ENCODE measurements at regions not wholly inside any gene's neighbourhood (a gene's known extent, or its start where the extent isn't known, plus 50 kb on each side); places are given as distances from the start of the nearest gene placed in this dataset.

- no peak overlapping the region for H3K4me3 ChIP-seq (ENCODE audit: low read length in 2 of 2)
- no peak overlapping the region for H4K8ac ChIP-seq (ENCODE audit: low read depth, low read length)
- no peaks in the 10 kb centered on the region for H3K36me3 ChIP-seq (replicated peaks in 1 of 2; ENCODE audit: control insufficient read depth in 2 of 2, insufficient read depth in 2 of 2, low read length in 2 of 2)
- H3K27me3 ChIP-seq (ENCODE audit: control insufficient read depth in 3 of 3, insufficient read depth in 3 of 3, low read depth in 1 of 3, low read length in 3 of 3) = peaks cover 0 to 11% (median 1%) of the 10 kb centered on the region in 3 experiments
- DNase-seq (ENCODE audit: low spot score) = no peak
- no peak overlapping the region for H4K91ac ChIP-seq (ENCODE audit: low read depth, low read length, poor library complexity)
- H2AFZ ChIP-seq (ENCODE audit: low read length) = no peak overlapping the region
- no peak overlapping the region for H2BK5ac ChIP-seq (ENCODE audit: low read length)
- H3K23ac ChIP-seq (ENCODE audit: low read depth, low read length, poor library complexity) = no peak overlapping the region
- H2BK120ac ChIP-seq (ENCODE audit: low read depth, low read length) = no peak overlapping the region
- no peak overlapping the region for H3K18ac ChIP-seq (ENCODE audit: low read length)
- no peak overlapping the region for H3K9ac ChIP-seq (ENCODE audit: low read depth, low read length, poor library complexity)
- H2AK5ac ChIP-seq (ENCODE audit: low read depth, low read length) = no peak overlapping the region
- H3K4ac ChIP-seq (ENCODE audit: low read length) = no peak overlapping the region
- no CpG with 5 or more reads among the region's 10 CpGs for WGBS, 2 donors (ENCODE audit: extremely low coverage in 2 of 2, insufficient read length in 2 of 2, insufficient replicate concordance in 1 of 2)
- no peak overlapping the region for H2BK15ac ChIP-seq (ENCODE audit: low read length)
- H3K4me1 ChIP-seq (ENCODE audit: control insufficient read depth in 2 of 2, insufficient read depth in 1 of 2, low read depth in 1 of 2, low read length in 2 of 2) = no peaks in the 10 kb centered on the region
- H3K79me1 ChIP-seq (ENCODE audit: low read depth, low read length) = no peaks in the 10 kb centered on the region
- no peak overlapping the region for H3K4me2 ChIP-seq (ENCODE audit: insufficient read depth, low read length, poor library complexity, severe bottlenecking)
- H3K27ac ChIP-seq (replicated peaks; ENCODE audit: low read length) = no peak overlapping the region
- no peak overlapping the region for H2BK12ac ChIP-seq (ENCODE audit: low read length)
- H3K9me3 ChIP-seq (replicated peaks in 1 of 2; ENCODE audit: control insufficient read depth in 2 of 2, insufficient read depth in 1 of 2, low read depth in 1 of 2, low read length in 2 of 2) = no peaks in the 10 kb centered on the region
- no peak overlapping the region for H3K14ac ChIP-seq (ENCODE audit: low read length)
Measured at GRCh38 chr11:46216019-46216764, 61.3 kb upstream of the CREB3L1 start.

- H4K91ac ChIP-seq (ENCODE audit: low read depth, low read length, poor library complexity) = no peak overlapping the region
- H3K14ac ChIP-seq (ENCODE audit: low read length) = no peak overlapping the region
- H4K8ac ChIP-seq (ENCODE audit: low read depth, low read length) = no peak overlapping the region
- no peaks in the 10 kb centered on the region for H3K79me1 ChIP-seq (ENCODE audit: low read depth, low read length)
- H2BK15ac ChIP-seq (ENCODE audit: low read length) = no peak overlapping the region
- no peak overlapping the region for H3K9ac ChIP-seq (ENCODE audit: low read depth, low read length, poor library complexity)
- H2AK5ac ChIP-seq (ENCODE audit: low read depth, low read length) = no peak overlapping the region
- H2BK12ac ChIP-seq (ENCODE audit: low read length) = no peak overlapping the region
- H3K27ac ChIP-seq (replicated peaks; ENCODE audit: low read length) = no peak overlapping the region
- WGBS, 2 donors (ENCODE audit: extremely low coverage in 2 of 2, insufficient read length in 2 of 2, insufficient replicate concordance in 1 of 2) = no CpG with 5 or more reads among the region's 10 CpGs
- H3K4me1 ChIP-seq (ENCODE audit: control insufficient read depth in 2 of 2, insufficient read depth in 1 of 2, low read depth in 1 of 2, low read length in 2 of 2) = no peaks in the 10 kb centered on the region
- H3K9me3 ChIP-seq (replicated peaks in 1 of 2; ENCODE audit: control insufficient read depth in 2 of 2, insufficient read depth in 1 of 2, low read depth in 1 of 2, low read length in 2 of 2) = no peaks in the 10 kb centered on the region
- no peak overlapping the region for H2AFZ ChIP-seq (ENCODE audit: low read length)
- no peaks in the 10 kb centered on the region for H3K36me3 ChIP-seq (replicated peaks in 1 of 2; ENCODE audit: control insufficient read depth in 2 of 2, insufficient read depth in 2 of 2, low read length in 2 of 2)
- peaks cover 0 to 11% (median 1%) of the 10 kb centered on the region in 3 experiments for H3K27me3 ChIP-seq (ENCODE audit: control insufficient read depth in 3 of 3, insufficient read depth in 3 of 3, low read depth in 1 of 3, low read length in 3 of 3)
- no peak overlapping the region for H3K4me2 ChIP-seq (ENCODE audit: insufficient read depth, low read length, poor library complexity, severe bottlenecking)
- no peak overlapping the region for H2BK5ac ChIP-seq (ENCODE audit: low read length)
- H3K4me3 ChIP-seq (ENCODE audit: low read length in 2 of 2) = no peak overlapping the region
- H3K23ac ChIP-seq (ENCODE audit: low read depth, low read length, poor library complexity) = no peak overlapping the region
- no peak for DNase-seq (ENCODE audit: low spot score)
- H3K4ac ChIP-seq (ENCODE audit: low read length) = no peak overlapping the region
- H2BK120ac ChIP-seq (ENCODE audit: low read depth, low read length) = no peak overlapping the region
- no peak overlapping the region for H3K18ac ChIP-seq (ENCODE audit: low read length)
Measured at GRCh38 chr11:46215208-46215931, 62.1 kb upstream of the CREB3L1 start.

- peaks cover 0 to 5% of the 10 kb centered on the region in 2 donors for H3K4me1 ChIP-seq (ENCODE audit: control insufficient read depth in 2 of 2, insufficient read depth in 1 of 2, low read depth in 1 of 2, low read length in 2 of 2)
- H2BK120ac ChIP-seq (ENCODE audit: low read depth, low read length) = no peak overlapping the region
- no peak overlapping the region for H3K4me3 ChIP-seq (ENCODE audit: low read length in 2 of 2)
- H3K23ac ChIP-seq (ENCODE audit: low read depth, low read length, poor library complexity) = no peak overlapping the region
- no peak overlapping the region for H2BK15ac ChIP-seq (ENCODE audit: low read length)
- no peak overlapping the region for H3K9ac ChIP-seq (ENCODE audit: low read depth, low read length, poor library complexity)
- no peak overlapping the region for H2AK5ac ChIP-seq (ENCODE audit: low read depth, low read length)
- H2BK5ac ChIP-seq (ENCODE audit: low read length) = no peak overlapping the region
- no peak overlapping the region for H3K14ac ChIP-seq (ENCODE audit: low read length)
- H3K9me3 ChIP-seq (replicated peaks in 1 of 2; ENCODE audit: control insufficient read depth in 2 of 2, insufficient read depth in 1 of 2, low read depth in 1 of 2, low read length in 2 of 2) = no peaks in the 10 kb centered on the region
- no peak overlapping the region for H3K4me2 ChIP-seq (ENCODE audit: insufficient read depth, low read length, poor library complexity, severe bottlenecking)
- no peaks in the 10 kb centered on the region for H3K79me1 ChIP-seq (ENCODE audit: low read depth, low read length)
- DNase-seq (ENCODE audit: low spot score) = no peak
- H3K4ac ChIP-seq (ENCODE audit: low read length) = no peak overlapping the region
- no CpG with 5 or more reads among the region's 3 CpGs for WGBS, 2 donors (ENCODE audit: extremely low coverage in 2 of 2, insufficient read length in 2 of 2, insufficient replicate concordance in 1 of 2)
- no peaks in the 10 kb centered on the region for H3K36me3 ChIP-seq (replicated peaks in 1 of 2; ENCODE audit: control insufficient read depth in 2 of 2, insufficient read depth in 2 of 2, low read length in 2 of 2)
- no peak overlapping the region for H2AFZ ChIP-seq (ENCODE audit: low read length)
- no peak overlapping the region for H3K18ac ChIP-seq (ENCODE audit: low read length)
- no peak overlapping the region for H3K27ac ChIP-seq (replicated peaks; ENCODE audit: low read length)
- H4K91ac ChIP-seq (ENCODE audit: low read depth, low read length, poor library complexity) = no peak overlapping the region
- no peak overlapping the region for H2BK12ac ChIP-seq (ENCODE audit: low read length)
- H3K27me3 ChIP-seq (ENCODE audit: control insufficient read depth in 3 of 3, insufficient read depth in 3 of 3, low read depth in 1 of 3, low read length in 3 of 3) = peaks cover 0 to 11% (median 1%) of the 10 kb centered on the region in 3 experiments
- H4K8ac ChIP-seq (ENCODE audit: low read depth, low read length) = no peak overlapping the region
Measured at GRCh38 chr11:46212720-46213119, 64.7 kb upstream of the CREB3L1 start.

GRCh38 chr11:46210856-46211255 lies 66.6 kb upstream of the CREB3L1 start:
- Histone ChIP-seq H3K27ac (replicated peaks; ENCODE audit: low read length) (no peak overlapping the region), H4K91ac (ENCODE audit: low read depth, low read length, poor library complexity) (no peak overlapping the region), H3K4me2 (ENCODE audit: insufficient read depth, low read length, poor library complexity, severe bottlenecking) (no peak overlapping the region), H3K4me1 (ENCODE audit: control insufficient read depth in 2 of 2, insufficient read depth in 1 of 2, low read depth in 1 of 2, low read length in 2 of 2) (peaks cover 0 to 5% of the 10 kb centered on the region in 2 donors), H2AK5ac (ENCODE audit: low read depth, low read length) (no peak overlapping the region), H3K9me3 (replicated peaks in 1 of 2; ENCODE audit: control insufficient read depth in 2 of 2, insufficient read depth in 1 of 2, low read depth in 1 of 2, low read length in 2 of 2) (no peaks in the 10 kb centered on the region), H2BK15ac (ENCODE audit: low read length) (no peak overlapping the region), H2AFZ (ENCODE audit: low read length) (no peak overlapping the region), H2BK5ac (ENCODE audit: low read length) (no peak overlapping the region), H3K18ac (ENCODE audit: low read length) (no peak overlapping the region), H2BK120ac (ENCODE audit: low read depth, low read length) (no peak overlapping the region), H3K23ac (ENCODE audit: low read depth, low read length, poor library complexity) (no peak overlapping the region), H2BK12ac (ENCODE audit: low read length) (no peak overlapping the region), H3K14ac (ENCODE audit: low read length) (no peak overlapping the region), H3K9ac (ENCODE audit: low read depth, low read length, poor library complexity) (no peak overlapping the region), H3K36me3 (replicated peaks in 1 of 2; ENCODE audit: control insufficient read depth in 2 of 2, insufficient read depth in 2 of 2, low read length in 2 of 2) (no peaks in the 10 kb centered on the region), H3K79me1 (ENCODE audit: low read depth, low read length) (no peaks in the 10 kb centered on the region), H4K8ac (ENCODE audit: low read depth, low read length) (no peak overlapping the region), H3K4me3 (ENCODE audit: low read length in 2 of 2) (no peak overlapping the region), H3K4ac (ENCODE audit: low read length) (no peak overlapping the region), H3K27me3 (ENCODE audit: control insufficient read depth in 3 of 3, insufficient read depth in 3 of 3, low read depth in 1 of 3, low read length in 3 of 3) (peaks cover 0 to 13% (median 1%) of the 10 kb centered on the region in 3 experiments)
- DNase-seq (ENCODE audit: low spot score) = no peak
- WGBS, 2 donors (ENCODE audit: extremely low coverage in 2 of 2, insufficient read length in 2 of 2, insufficient replicate concordance in 1 of 2) = no CpG with 5 or more reads among the region's 3 CpGs
